Liver (tissue), 8 donors: ENCODE measurements at regions not wholly inside any gene's neighbourhood (a gene's known extent, or its start where the extent isn't known, plus 50 kb on each side); places are given as distances from the start of the nearest gene placed in this dataset.

Source experiments
- DNase-seq: peaks from one replicate; pipeline ENCODE4 v3.0.0-alpha.2; 2017; ENCODE audit warnings: low spot score
- H3K27ac ChIP-seq, 2 donors: one replicate each; pipeline ENCODE4 v1.7.0; 2013; ENCODE audit warnings: inconsistent platforms in 2 of 2, low read length in 2 of 2, control low read depth in 1 of 2, low read depth in 1 of 2, mild to moderate bottlenecking in 1 of 2
- H3K27me3 ChIP-seq, 4 donors: one replicate each; pipeline versions ENCODE4 v1.6.1 to v1.7.0; 2013; ENCODE audit warnings: low read length in 3 of 4, inconsistent platforms in 1 of 4, mild to moderate bottlenecking in 1 of 4, moderate library complexity in 1 of 4; ENCODE audit not compliant: control insufficient read depth in 4 of 4, insufficient read depth in 4 of 4
- H3K36me3 ChIP-seq, 4 donors: one replicate each; pipeline versions ENCODE4 v1.6.1 to v1.7.0; 2013; ENCODE audit warnings: low read length in 3 of 4, mild to moderate bottlenecking in 3 of 4, low read depth in 1 of 4, moderate library complexity in 1 of 4; ENCODE audit not compliant: control insufficient read depth in 4 of 4, insufficient read depth in 3 of 4
- H3K4me1 ChIP-seq, 4 donors: one replicate each; pipeline versions ENCODE4 v1.6.1 to v1.7.0; 2013; ENCODE audit warnings: low read length in 3 of 4, mild to moderate bottlenecking in 3 of 4, moderate library complexity in 1 of 4; ENCODE audit not compliant: control insufficient read depth in 4 of 4, insufficient read depth in 4 of 4
- H3K4me3 ChIP-seq, 3 donors: one replicate each; pipeline versions ENCODE4 v1.6.1 to v1.7.0; 2013; ENCODE audit warnings: low read length in 3 of 3, control low read depth in 1 of 3, low read depth in 1 of 3, mild to moderate bottlenecking in 1 of 3
- H3K9ac ChIP-seq, 2 donors: one replicate each; pipeline ENCODE4 v1.7.0; 2013; ENCODE audit warnings: low read length in 2 of 2, mild to moderate bottlenecking in 2 of 2, moderate library complexity in 2 of 2, control low read depth in 1 of 2, low read depth in 1 of 2
- H3K9me3 ChIP-seq, 4 donors: one replicate each; pipeline versions ENCODE4 v1.6.1 to v1.7.0; 2013; ENCODE audit warnings: low read length in 3 of 4; ENCODE audit not compliant: control insufficient read depth in 4 of 4
- EGR1 ChIP-seq, 2 donors: IDR thresholded peaks; 2 replicates each; pipeline ENCODE4 v1.6.1; 2016 to 2018; ENCODE audit warnings: antibody characterized with exemption in 2 of 2, low read depth in 2 of 2
- FOXA1 ChIP-seq: IDR thresholded peaks from 2 replicates; pipeline ENCODE4 v1.6.1; 2016; ENCODE audit warnings: antibody characterized with exemption
- FOXA2 ChIP-seq: IDR thresholded peaks from 2 replicates; pipeline ENCODE4 v1.6.1; 2016; ENCODE audit warnings: antibody characterized with exemption
- GABPA ChIP-seq, 2 donors: IDR thresholded peaks in 1 of 2; conservative IDR thresholded peaks in 1 of 2; 2 replicates each; pipeline ENCODE4 v1.6.1; 2016; ENCODE audit warnings: antibody characterized with exemption in 2 of 2, mild to moderate bottlenecking in 1 of 2, moderate library complexity in 1 of 2
- HNF4A ChIP-seq, 2 donors: conservative IDR thresholded peaks; 2 replicates each; pipeline ENCODE4 v1.6.1; 2016; ENCODE audit warnings: antibody characterized with exemption in 2 of 2, mild to moderate bottlenecking in 2 of 2
- HNF4G ChIP-seq: IDR thresholded peaks from 2 replicates; pipeline ENCODE4 v1.6.1; 2016; ENCODE audit warnings: antibody characterized with exemption
- JUND ChIP-seq, 2 donors: IDR thresholded peaks; 2 replicates each; pipeline ENCODE4 v1.6.1; 2016; ENCODE audit warnings: antibody characterized with exemption in 2 of 2
- NR2F2 ChIP-seq: IDR thresholded peaks from 2 replicates; pipeline ENCODE4 v1.6.1; 2016; ENCODE audit warnings: antibody characterized with exemption
- RAD21 ChIP-seq, 2 donors: IDR thresholded peaks; 2 replicates each; pipeline ENCODE4 v1.6.1; 2016; ENCODE audit warnings: antibody characterized with exemption in 2 of 2, mild to moderate bottlenecking in 2 of 2
- RXRA ChIP-seq, 2 donors: IDR thresholded peaks; 2 replicates each; pipeline ENCODE4 v1.6.1; 2017 to 2018; ENCODE audit warnings: antibody characterized with exemption in 2 of 2, mild to moderate bottlenecking in 1 of 2
- SP1 ChIP-seq: IDR thresholded peaks from 2 replicates; pipeline ENCODE4 v1.6.1; 2018; ENCODE audit warnings: antibody characterized with exemption, mild to moderate bottlenecking
- TAF1 ChIP-seq: conservative IDR thresholded peaks from 2 replicates; pipeline ENCODE4 v1.6.1; 2016; ENCODE audit warnings: antibody characterized with exemption, mild to moderate bottlenecking
- WGBS: extraction: QIAGEN DNeasy Blood & Tissue Kit; methylation state at CpG from one replicate; pipeline ENCODE4 v1.1.7; 2013; 5-methylcytosine and 5-hydroxymethylcytosine counted together
- TF ChIP-seq, protein P1 (sequence below): IDR thresholded peaks from 2 replicates; pipeline ENCODE4 v1.6.1; 2016; ENCODE audit warnings: antibody characterized with exemption
- TF ChIP-seq, protein P2 (sequence below): IDR thresholded peaks from 2 replicates; pipeline ENCODE4 v1.6.1; 2016; ENCODE audit warnings: antibody characterized with exemption
- TF ChIP-seq, protein P3 (sequence below): IDR thresholded peaks from 2 replicates; pipeline ENCODE4 v1.6.1; 2016; ENCODE audit warnings: antibody characterized with exemption, mild to moderate bottlenecking
- TF ChIP-seq, protein P4 (sequence below): fragments of 150-350 bp; IDR thresholded peaks from 2 replicates; pipeline ENCODE4 v1.5.1; 2017; ENCODE audit warnings: improper control_type of control experiment, low read depth, low read length; ENCODE audit not compliant: missing input control
- donor health status: healthy.
- donor health status: healthy.
- donor health status: healthy.
- donor health status: healthy.
- donor health status: healthy.

DNA sequence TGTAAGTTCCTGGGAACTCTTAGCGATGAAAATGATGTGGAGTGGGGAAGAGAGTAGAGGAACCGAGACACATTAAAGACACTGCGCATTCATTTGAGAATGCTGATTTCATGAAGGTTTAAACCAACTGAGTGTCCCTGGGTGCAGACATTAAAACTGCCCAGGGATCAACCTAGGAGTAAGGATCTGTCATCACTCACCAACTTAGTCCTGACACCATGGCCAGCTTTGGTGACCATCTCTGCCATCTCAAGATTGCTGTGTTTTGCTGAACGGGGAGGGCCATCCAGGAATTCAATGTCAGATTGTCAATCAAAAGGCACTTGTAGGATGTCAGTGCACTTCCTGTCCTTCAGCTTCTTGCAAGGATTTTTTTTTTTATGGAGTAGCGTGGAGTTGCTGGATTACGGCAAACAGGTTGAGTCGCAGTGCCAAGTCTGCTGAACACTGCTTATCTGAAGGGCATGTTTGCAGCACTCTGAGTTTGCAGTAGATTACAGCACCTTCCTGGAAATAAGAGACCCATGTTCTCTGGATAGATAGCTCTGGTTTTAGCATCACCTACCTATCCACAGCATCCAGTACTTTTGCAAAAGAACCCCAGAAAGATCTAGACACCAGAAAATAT is 258.1 kb upstream of the IRX3 start:
- DNase-seq = no peak
- Histone ChIP-seq H3K27ac (no peak overlapping the region), H3K4me3 (no peak overlapping the region), H3K27me3 (peaks cover 0 to 6% (median 3%) of the 10 kb centered on the region in 4 donors), H3K9me3 (no peaks in the 10 kb centered on the region), H3K36me3 (no peaks in the 10 kb centered on the region), H3K9ac (no peak overlapping the region), H3K4me1 (no peaks in the 10 kb centered on the region)
- 57% methylated on average over 7 of the region's 7 CpGs for WGBS
- TF ChIP-seq FOXA1 = no peak
- TF ChIP-seq FOXA2 = no peak
- TF ChIP-seq EGR1 (IDR thresholded peaks at IDR 0.05; ENCODE audit: low read depth in 2 of 2) = no peak
- TF ChIP-seq HNF4A (conservative IDR thresholded peaks at IDR 0.05) = no peak
- TF ChIP-seq, protein P1, sequence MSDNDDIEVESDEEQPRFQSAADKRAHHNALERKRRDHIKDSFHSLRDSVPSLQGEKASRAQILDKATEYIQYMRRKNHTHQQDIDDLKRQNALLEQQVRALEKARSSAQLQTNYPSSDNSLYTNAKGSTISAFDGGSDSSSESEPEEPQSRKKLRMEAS = no peak
- no peak for TF ChIP-seq HNF4G
- TF ChIP-seq, protein P2, sequence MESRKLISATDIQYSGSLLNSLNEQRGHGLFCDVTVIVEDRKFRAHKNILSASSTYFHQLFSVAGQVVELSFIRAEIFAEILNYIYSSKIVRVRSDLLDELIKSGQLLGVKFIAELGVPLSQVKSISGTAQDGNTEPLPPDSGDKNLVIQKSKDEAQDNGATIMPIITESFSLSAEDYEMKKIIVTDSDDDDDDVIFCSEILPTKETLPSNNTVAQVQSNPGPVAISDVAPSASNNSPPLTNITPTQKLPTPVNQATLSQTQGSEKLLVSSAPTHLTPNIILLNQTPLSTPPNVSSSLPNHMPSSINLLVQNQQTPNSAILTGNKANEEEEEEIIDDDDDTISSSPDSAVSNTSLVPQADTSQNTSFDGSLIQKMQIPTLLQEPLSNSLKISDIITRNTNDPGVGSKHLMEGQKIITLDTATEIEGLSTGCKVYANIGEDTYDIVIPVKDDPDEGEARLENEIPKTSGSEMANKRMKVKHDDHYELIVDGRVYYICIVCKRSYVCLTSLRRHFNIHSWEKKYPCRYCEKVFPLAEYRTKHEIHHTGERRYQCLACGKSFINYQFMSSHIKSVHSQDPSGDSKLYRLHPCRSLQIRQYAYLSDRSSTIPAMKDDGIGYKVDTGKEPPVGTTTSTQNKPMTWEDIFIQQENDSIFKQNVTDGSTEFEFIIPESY = no peak
- no peak for TF ChIP-seq GABPA (IDR thresholded peaks at IDR 0.05 in 1 of 2, conservative IDR thresholded peaks at IDR 0.05 in 1 of 2)
- TF ChIP-seq RXRA (IDR thresholded peaks at IDR 0.05) = no peak
- TF ChIP-seq JUND (IDR thresholded peaks at IDR 0.05) = no peak
- TF ChIP-seq RAD21 (IDR thresholded peaks at IDR 0.05) = no peak
- no peak for TF ChIP-seq TAF1
- no peak for TF ChIP-seq SP1

DNA sequence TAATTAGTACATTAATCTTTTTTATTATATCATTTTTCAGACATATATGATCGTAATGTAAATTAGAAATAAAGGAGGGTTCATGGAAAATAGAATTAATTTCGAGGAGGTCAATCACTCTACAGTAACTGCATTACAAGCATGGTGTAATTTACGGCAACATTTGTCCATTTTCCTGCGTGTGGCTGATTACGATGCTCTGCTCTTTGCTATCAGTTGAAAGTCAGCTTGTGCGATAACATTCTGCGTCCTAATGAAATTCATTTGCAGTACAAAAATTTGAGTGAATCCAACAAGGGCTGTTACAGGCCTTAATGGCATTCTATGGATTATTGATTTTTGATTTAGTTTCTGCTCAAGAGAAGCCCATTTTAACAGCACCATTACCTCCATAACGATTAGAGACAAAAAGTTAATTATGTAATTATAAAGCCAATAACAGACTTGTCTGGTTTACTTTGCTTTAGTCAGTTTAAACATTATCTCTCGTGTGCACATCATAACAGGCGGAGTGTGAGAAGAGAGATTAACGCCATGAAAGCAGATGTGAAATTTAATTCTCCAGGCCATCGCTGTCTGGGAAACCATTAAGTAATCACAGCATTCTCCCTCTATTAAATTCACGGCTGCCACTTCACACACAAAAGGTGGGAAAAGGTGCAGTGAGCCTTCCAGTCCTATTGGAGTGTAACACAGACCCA is 256.4 kb upstream of the IRX3 start:
- no peak for DNase-seq
- Histone ChIP-seq H3K27me3 (peaks cover 0 to 6% (median 3%) of the 10 kb centered on the region in 4 donors), H3K4me3 (no peak overlapping the region), H3K9ac (no peak overlapping the region), H3K36me3 (no peaks in the 10 kb centered on the region), H3K9me3 (no peaks in the 10 kb centered on the region), H3K27ac (no peak overlapping the region), H3K4me1 (no peaks in the 10 kb centered on the region)
- TF ChIP-seq GABPA (IDR thresholded peaks at IDR 0.05 in 1 of 2, conservative IDR thresholded peaks at IDR 0.05 in 1 of 2) (no peak), FOXA2 (no peak), JUND (IDR thresholded peaks at IDR 0.05) (no peak), NR2F2 (no peak)
- TF ChIP-seq, protein P3, sequence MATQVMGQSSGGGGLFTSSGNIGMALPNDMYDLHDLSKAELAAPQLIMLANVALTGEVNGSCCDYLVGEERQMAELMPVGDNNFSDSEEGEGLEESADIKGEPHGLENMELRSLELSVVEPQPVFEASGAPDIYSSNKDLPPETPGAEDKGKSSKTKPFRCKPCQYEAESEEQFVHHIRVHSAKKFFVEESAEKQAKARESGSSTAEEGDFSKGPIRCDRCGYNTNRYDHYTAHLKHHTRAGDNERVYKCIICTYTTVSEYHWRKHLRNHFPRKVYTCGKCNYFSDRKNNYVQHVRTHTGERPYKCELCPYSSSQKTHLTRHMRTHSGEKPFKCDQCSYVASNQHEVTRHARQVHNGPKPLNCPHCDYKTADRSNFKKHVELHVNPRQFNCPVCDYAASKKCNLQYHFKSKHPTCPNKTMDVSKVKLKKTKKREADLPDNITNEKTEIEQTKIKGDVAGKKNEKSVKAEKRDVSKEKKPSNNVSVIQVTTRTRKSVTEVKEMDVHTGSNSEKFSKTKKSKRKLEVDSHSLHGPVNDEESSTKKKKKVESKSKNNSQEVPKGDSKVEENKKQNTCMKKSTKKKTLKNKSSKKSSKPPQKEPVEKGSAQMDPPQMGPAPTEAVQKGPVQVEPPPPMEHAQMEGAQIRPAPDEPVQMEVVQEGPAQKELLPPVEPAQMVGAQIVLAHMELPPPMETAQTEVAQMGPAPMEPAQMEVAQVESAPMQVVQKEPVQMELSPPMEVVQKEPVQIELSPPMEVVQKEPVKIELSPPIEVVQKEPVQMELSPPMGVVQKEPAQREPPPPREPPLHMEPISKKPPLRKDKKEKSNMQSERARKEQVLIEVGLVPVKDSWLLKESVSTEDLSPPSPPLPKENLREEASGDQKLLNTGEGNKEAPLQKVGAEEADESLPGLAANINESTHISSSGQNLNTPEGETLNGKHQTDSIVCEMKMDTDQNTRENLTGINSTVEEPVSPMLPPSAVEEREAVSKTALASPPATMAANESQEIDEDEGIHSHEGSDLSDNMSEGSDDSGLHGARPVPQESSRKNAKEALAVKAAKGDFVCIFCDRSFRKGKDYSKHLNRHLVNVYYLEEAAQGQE = no peak
- TF ChIP-seq, protein P4, sequence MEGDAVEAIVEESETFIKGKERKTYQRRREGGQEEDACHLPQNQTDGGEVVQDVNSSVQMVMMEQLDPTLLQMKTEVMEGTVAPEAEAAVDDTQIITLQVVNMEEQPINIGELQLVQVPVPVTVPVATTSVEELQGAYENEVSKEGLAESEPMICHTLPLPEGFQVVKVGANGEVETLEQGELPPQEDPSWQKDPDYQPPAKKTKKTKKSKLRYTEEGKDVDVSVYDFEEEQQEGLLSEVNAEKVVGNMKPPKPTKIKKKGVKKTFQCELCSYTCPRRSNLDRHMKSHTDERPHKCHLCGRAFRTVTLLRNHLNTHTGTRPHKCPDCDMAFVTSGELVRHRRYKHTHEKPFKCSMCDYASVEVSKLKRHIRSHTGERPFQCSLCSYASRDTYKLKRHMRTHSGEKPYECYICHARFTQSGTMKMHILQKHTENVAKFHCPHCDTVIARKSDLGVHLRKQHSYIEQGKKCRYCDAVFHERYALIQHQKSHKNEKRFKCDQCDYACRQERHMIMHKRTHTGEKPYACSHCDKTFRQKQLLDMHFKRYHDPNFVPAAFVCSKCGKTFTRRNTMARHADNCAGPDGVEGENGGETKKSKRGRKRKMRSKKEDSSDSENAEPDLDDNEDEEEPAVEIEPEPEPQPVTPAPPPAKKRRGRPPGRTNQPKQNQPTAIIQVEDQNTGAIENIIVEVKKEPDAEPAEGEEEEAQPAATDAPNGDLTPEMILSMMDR = no peak
- 76% methylated on average over 13 of the region's 13 CpGs for WGBS
